ENCODE measurements at regions not wholly inside any gene's neighbourhood (a gene's known extent, or its start where the extent isn't known, plus 50 kb on each side); places are given as distances from the start of the nearest gene placed in this dataset.

DNA sequence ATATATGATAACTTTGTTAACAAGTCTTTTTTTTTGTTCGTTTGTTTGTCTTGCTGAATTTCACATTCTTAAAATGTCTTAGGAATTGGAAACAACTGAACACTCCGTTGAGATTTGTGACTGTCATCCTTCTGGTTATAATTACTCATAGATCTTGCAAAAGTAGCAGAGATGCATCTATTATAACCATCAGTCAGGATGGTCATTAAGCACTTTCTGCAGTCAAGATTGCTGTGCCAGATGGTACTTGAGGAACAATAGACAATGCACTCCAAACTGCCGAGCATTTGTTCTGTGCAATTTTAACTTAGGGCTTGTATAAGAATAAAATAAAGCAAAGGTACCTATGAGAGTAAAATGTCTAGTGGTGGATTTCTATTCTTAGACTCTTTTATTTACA lies 710.1 kb upstream of the KCND2 start:
- Histone ChIP-seq H3K9me3 (ENCODE audit: insufficient read depth, low read depth, low read length) (no peaks in the 10 kb centered on the region), H3K27me3 (ENCODE audit: insufficient read depth, low read length) (no peaks in the 10 kb centered on the region), H3K4me1 (ENCODE audit: insufficient read depth, low read length) (no peaks in the 10 kb centered on the region), H3K27ac (ENCODE audit: low read depth, low read length) (no peak overlapping the region), H4K20me1 (ENCODE audit: insufficient read depth, low read length) (no peaks in the 10 kb centered on the region), H3K9ac (ENCODE audit: low read length) (no peak overlapping the region), H3K4me3 (ENCODE audit: insufficient read depth, low read depth, low read length) (no peak overlapping the region), H2AFZ (ENCODE audit: low read depth, low read length) (no peak overlapping the region), H3K4me2 (ENCODE audit: low read length) (no peak overlapping the region), H3K79me2 (ENCODE audit: insufficient read depth, low read length) (no peaks in the 10 kb centered on the region), H3K36me3 (ENCODE audit: insufficient read depth, low read length) (no peaks in the 10 kb centered on the region)
- H3K9me3 Mint-ChIP-seq (ENCODE audit: unreplicated experiment): no peaks in the 10 kb centered on the region
- H3K27ac Mint-ChIP-seq (ENCODE audit: unreplicated experiment): no peak overlapping the region
- no peaks in the 10 kb centered on the region for H3K27me3 Mint-ChIP-seq (ENCODE audit: low read depth, unreplicated experiment)
- no peak for DNase-seq (ENCODE audit: low read depth)
- TF ChIP-seq EZH2 (IDR thresholded peaks at IDR 0.05; ENCODE audit: insufficient read depth, low read length): no peak
- TF ChIP-seq, protein P1, sequence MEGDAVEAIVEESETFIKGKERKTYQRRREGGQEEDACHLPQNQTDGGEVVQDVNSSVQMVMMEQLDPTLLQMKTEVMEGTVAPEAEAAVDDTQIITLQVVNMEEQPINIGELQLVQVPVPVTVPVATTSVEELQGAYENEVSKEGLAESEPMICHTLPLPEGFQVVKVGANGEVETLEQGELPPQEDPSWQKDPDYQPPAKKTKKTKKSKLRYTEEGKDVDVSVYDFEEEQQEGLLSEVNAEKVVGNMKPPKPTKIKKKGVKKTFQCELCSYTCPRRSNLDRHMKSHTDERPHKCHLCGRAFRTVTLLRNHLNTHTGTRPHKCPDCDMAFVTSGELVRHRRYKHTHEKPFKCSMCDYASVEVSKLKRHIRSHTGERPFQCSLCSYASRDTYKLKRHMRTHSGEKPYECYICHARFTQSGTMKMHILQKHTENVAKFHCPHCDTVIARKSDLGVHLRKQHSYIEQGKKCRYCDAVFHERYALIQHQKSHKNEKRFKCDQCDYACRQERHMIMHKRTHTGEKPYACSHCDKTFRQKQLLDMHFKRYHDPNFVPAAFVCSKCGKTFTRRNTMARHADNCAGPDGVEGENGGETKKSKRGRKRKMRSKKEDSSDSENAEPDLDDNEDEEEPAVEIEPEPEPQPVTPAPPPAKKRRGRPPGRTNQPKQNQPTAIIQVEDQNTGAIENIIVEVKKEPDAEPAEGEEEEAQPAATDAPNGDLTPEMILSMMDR (IDR thresholded peaks at IDR 0.05; ENCODE audit: insufficient read depth, low read depth, low read length): no peak
- no peaks in the 10 kb centered on the region for H3K36me3 Mint-ChIP-seq (ENCODE audit: low read depth, unreplicated experiment)
- no peaks in the 10 kb centered on the region for H3K4me1 Mint-ChIP-seq (ENCODE audit: low read depth, unreplicated experiment)
- FAIRE-seq: no peak
- H3K4me3 Mint-ChIP-seq (ENCODE audit: unreplicated experiment): no peak overlapping the region

DNA sequence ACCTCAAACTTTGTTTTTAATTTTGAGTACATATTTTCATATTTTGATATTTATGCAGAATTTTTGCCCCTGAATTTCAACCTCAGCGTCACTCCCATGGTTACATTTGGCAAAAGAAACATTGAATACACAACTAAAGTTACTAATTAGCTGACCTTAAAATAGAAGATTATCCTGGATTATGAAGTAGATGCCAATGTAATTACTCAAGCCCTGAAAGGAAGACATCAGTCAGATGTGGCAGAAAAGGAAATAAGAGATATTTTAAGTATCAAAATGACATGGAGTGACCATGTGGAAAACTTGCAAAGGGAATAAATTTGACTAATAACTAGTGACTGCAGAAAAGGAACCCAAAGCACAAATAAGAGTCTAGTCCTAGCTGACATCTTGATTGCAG lies 701.3 kb upstream of the KCND2 start:
- Histone ChIP-seq H3K4me1 (ENCODE audit: insufficient read depth, low read length) (no peaks in the 10 kb centered on the region), H3K36me3 (ENCODE audit: insufficient read depth, low read length) (no peaks in the 10 kb centered on the region), H3K27ac (ENCODE audit: low read depth, low read length) (no peak overlapping the region), H3K27me3 (ENCODE audit: insufficient read depth, low read length) (no peaks in the 10 kb centered on the region), H3K79me2 (ENCODE audit: insufficient read depth, low read length) (no peaks in the 10 kb centered on the region), H3K9me3 (ENCODE audit: insufficient read depth, low read depth, low read length) (no peaks in the 10 kb centered on the region), H3K4me3 (ENCODE audit: insufficient read depth, low read depth, low read length) (no peak overlapping the region), H4K20me1 (ENCODE audit: insufficient read depth, low read length) (no peaks in the 10 kb centered on the region), H2AFZ (ENCODE audit: low read depth, low read length) (no peak overlapping the region), H3K4me2 (ENCODE audit: low read length) (no peak overlapping the region), H3K9ac (ENCODE audit: low read length) (no peak overlapping the region)
- no peak for TF ChIP-seq EZH2 (IDR thresholded peaks at IDR 0.05; ENCODE audit: insufficient read depth, low read length)
- TF ChIP-seq, protein P1 (IDR thresholded peaks at IDR 0.05; ENCODE audit: insufficient read depth, low read depth, low read length): no peak
- H3K27ac Mint-ChIP-seq (ENCODE audit: unreplicated experiment): no peak overlapping the region
- H3K4me1 Mint-ChIP-seq (ENCODE audit: low read depth, unreplicated experiment): no peaks in the 10 kb centered on the region
- DNase-seq (ENCODE audit: low read depth) (no peak), FAIRE-seq (no peak)
- H3K9me3 Mint-ChIP-seq (ENCODE audit: unreplicated experiment): no peaks in the 10 kb centered on the region
- no peaks in the 10 kb centered on the region for H3K27me3 Mint-ChIP-seq (ENCODE audit: low read depth, unreplicated experiment)
- H3K36me3 Mint-ChIP-seq (ENCODE audit: low read depth, unreplicated experiment): no peaks in the 10 kb centered on the region
- H3K4me3 Mint-ChIP-seq (ENCODE audit: unreplicated experiment): no peak overlapping the region

DNA sequence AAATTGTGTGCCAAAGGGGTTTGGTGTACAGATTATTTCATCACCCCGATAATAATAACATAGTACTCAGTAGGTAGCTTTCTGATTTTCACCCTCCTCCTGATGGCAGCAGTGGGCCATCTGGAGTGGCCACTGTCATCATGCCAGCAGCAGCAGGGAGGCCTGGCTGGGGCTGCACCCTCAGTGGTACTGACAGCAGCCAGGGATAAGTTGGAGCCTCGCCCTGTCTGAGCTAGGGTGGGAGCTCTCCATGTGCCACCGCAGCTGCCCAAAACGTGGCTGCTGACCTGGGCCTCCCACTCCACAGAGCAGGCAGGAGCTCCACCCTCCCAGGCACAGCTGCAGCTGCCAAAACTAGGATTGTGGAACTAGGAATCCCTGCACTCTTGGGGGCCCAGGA lies 700.8 kb upstream of the KCND2 start:
- H3K36me3 ChIP-seq (ENCODE audit: insufficient read depth, low read length): no peaks in the 10 kb centered on the region
- H3K4me3 Mint-ChIP-seq (ENCODE audit: unreplicated experiment): no peak overlapping the region
- no peaks in the 10 kb centered on the region for H3K4me1 ChIP-seq (ENCODE audit: insufficient read depth, low read length)
- H3K4me3 ChIP-seq (ENCODE audit: insufficient read depth, low read depth, low read length): no peak overlapping the region
- H3K4me1 Mint-ChIP-seq (ENCODE audit: low read depth, unreplicated experiment): no peaks in the 10 kb centered on the region
- H3K27ac ChIP-seq (ENCODE audit: low read depth, low read length): no peak overlapping the region
- no peaks in the 10 kb centered on the region for H3K27me3 Mint-ChIP-seq (ENCODE audit: low read depth, unreplicated experiment)
- no peaks in the 10 kb centered on the region for H3K79me2 ChIP-seq (ENCODE audit: insufficient read depth, low read length)
- H3K4me2 ChIP-seq (ENCODE audit: low read length): no peak overlapping the region
- no peak overlapping the region for H3K9ac ChIP-seq (ENCODE audit: low read length)
- no peak for TF ChIP-seq EZH2 (IDR thresholded peaks at IDR 0.05; ENCODE audit: insufficient read depth, low read length)
- TF ChIP-seq, protein P1 (IDR thresholded peaks at IDR 0.05; ENCODE audit: insufficient read depth, low read depth, low read length): no peak
- H3K36me3 Mint-ChIP-seq (ENCODE audit: low read depth, unreplicated experiment): no peaks in the 10 kb centered on the region
- H4K20me1 ChIP-seq (ENCODE audit: insufficient read depth, low read length): no peaks in the 10 kb centered on the region
- no peaks in the 10 kb centered on the region for H3K9me3 ChIP-seq (ENCODE audit: insufficient read depth, low read depth, low read length)
- no peaks in the 10 kb centered on the region for H3K27me3 ChIP-seq (ENCODE audit: insufficient read depth, low read length)
- no peak overlapping the region for H2AFZ ChIP-seq (ENCODE audit: low read depth, low read length)
- no peak overlapping the region for H3K27ac Mint-ChIP-seq (ENCODE audit: unreplicated experiment)
- no peak for DNase-seq (ENCODE audit: low read depth)
- no peak for FAIRE-seq
- no peaks in the 10 kb centered on the region for H3K9me3 Mint-ChIP-seq (ENCODE audit: unreplicated experiment)

All from astrocyte (in vitro differentiated cells and primary cell).